Amniotic epithelial cell (primary cell): ENCODE measurements at regions not wholly inside any gene's neighbourhood (a gene's known extent, or its start where the extent isn't known, plus 50 kb on each side); places are given as distances from the start of the nearest gene placed in this dataset.
"Not testable (repeated sequence)": the region's sequence is repeated elsewhere in the genome, so short reads cannot be mapped to it uniquely, and the experiment has no call there.

Experiments used
- DNase-seq: peaks from one replicate; pipeline ENCODE4 v3.0.0-alpha.2; 2010; ENCODE audit warnings: low read depth

DNA sequence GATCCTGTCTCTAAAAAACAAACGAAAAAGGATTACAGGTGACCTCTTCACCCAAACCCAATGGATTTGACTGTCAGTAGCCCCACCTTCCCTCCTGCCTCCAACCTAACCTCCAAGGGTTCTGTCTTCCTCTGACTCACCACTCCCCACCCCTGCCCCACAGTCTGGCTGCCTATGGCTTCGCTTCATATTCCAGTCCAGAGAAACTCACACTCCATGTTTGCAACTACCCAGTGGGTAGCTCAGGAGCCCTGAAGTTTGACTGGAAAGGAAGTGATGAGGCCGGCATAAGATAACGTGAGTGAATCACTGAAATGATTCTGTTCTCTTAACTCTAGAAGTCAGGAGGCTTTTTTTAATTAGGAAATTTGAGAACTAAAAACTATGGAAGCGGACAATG is 303.9 kb downstream of the FOXO1 start:
- DNase-seq = no peak

DNA sequence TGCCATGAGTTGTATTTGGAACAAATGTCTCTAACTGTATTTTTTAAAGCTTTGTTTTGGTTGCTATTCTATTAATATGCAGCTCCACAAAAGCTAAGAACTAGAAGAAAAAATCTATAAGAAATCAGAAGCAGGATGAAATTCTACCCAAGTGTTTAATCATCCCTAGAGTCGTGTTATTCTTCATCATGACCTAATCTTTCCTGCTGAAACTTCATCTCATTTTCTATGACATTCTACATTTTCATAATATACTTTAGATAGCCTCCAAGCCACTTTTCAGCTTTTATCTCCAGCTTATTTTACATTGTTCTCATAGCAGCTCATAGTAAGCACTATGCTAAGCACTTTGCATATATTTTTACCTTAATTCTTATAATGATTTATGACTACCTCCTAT is 302.8 kb downstream of the FOXO1 start:
- DNase-seq = no peak

DNA sequence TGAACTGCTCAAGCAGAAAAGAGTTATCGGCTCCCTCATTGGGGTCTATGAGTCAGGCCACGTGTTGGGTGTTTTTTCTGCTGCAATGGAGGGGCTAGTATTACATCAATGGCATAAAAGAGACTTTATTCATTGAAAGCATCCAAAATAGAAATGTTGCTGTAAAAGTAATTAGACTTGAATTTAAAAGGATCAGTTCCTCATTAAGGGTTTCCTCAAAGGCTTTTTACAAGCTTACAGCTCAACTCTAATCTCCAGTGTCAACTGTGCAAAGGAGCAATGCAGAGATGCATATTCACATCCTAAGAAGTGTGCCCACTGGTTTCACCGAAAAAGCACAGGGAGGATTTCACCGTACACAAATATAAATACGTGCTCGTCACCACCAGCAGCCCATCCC is 300.3 kb downstream of the FOXO1 start:
- DNase-seq = no peak

DNA sequence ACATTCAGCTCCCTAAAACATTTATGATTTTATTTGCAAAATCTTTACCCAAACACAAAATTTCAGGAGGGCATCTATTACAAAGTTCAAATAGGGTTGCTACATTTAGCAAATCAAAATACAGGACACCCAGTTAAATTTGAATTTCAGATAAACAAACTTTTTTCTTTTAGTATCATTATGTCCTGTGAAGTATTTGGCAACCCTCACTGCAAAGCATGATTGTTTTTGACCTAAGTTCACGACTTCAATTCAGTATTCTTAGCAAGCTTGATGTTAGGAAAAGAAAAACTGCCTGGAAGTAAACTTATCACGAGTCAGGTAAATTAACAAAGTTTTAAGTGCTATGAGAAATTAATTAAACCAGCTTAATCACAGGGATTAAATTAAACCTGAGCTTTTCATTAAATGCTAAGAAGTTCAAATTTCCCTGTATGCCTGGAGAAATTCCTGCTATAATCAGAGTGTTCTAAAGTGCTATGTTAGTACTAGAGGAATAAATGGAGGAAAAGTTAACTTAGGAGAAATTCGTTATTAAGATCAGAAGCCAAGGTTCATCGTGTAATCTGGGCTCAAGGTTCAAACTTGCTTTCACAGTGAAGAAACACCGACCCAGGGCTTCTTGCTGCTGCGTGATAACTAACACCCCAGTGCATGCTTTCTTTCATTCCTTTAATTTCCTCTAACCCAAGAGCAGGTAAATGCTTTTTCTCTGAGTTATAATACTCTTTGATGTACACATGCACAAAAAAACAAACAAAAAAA is 298.1 kb downstream of the FOXO1 start:
- no peak for DNase-seq

DNA sequence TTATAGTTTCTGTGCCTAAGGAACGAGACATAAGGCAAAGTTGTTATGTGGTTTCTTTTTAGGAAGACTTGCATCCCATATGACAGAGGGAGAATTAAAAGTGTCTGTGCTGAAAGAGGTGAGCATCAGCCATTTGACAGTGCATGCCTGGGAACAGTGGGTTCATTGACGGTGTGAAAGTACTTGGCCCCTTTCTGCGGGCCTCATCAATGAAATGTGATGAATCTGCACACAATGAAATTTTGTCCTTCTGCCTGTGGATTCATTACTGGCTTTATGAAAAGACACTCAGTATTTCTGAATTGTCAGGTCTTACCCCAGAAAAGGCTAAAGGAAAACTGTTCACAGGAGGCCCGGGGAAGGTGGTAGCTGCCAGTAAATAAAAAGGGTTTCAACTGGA is 295.8 kb downstream of the FOXO1 start:
- DNase-seq = no peak

DNA sequence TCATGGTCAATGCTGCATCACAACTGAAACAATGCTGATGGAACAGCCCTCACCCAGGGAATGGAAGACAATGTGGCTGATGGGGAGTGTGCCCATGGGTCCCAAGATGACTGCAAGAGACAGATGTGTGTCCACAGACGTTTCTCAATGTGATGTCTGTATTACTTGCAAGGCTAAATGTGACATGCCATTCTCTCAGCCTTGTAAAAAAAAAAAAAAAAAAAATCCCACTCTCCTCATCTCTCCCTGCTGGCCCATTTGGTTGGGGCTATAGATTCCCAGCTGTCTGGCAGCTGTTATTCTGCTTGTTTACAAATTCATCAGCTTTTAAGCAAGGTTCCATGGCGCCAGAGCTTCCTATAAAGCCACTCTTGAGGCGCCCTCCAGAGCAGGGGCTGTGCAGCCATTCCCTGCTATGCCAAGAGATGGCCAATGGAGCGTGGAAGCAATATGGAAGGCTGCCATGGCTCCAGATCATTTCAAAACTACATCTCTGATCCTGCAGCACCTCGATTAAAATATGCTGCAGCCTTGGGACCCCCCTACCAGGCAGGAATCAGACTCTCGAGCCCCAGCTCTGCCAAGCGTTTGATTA is 294.8 kb downstream of the FOXO1 start:
- DNase-seq = no peak

DNA sequence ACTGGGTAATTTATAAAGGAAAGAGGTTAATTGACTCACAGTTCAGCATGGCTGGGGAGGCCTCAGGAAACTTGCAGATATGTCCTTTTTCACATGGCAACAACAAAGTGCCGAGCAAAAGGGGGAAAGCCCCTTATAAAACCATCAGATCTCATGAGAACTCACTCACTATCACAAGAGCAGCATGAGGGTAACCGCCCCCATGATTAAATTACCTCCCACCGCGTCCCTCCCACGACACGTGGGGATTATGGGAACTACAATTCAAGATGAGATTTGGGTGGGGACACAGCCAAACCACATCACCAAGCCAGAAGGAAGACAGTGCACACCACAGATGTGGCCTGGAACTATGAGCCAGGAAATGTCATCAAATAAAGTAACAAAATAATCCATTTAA is 292.8 kb downstream of the FOXO1 start:
- not testable (repeated sequence) for DNase-seq

DNA sequence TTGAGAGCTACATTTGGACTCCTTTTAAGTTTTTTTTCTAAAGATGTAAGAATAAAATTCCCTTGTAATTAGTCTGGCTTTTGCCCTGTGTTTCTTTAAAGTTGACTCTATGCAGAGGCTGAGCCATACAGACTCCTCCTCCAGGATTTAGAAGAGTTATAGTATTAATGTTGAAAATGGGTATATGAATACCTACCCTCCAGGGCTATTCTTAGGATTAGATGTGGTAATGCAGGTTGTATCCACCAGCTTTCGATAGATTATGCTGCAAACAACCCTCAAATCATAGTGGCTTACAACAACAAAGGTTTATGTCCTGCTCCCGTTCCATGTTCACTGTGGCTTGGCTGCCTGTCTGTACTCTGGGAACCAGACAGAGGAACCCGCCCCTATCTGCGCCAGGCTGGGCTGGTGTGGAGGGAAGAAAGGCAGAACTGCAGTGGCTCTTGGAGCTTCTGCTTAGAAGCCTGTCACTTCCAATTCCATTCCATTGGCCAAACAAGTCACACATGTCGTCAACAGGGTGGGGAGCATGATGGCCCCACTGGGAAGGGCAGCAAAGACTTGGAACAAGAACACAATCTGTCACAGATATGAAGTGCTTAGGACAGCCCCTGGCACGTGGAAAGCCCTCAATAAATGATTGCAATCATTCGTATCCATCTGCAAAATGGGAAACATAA is 290.8 kb downstream of the FOXO1 start:
- DNase-seq = no peak

DNA sequence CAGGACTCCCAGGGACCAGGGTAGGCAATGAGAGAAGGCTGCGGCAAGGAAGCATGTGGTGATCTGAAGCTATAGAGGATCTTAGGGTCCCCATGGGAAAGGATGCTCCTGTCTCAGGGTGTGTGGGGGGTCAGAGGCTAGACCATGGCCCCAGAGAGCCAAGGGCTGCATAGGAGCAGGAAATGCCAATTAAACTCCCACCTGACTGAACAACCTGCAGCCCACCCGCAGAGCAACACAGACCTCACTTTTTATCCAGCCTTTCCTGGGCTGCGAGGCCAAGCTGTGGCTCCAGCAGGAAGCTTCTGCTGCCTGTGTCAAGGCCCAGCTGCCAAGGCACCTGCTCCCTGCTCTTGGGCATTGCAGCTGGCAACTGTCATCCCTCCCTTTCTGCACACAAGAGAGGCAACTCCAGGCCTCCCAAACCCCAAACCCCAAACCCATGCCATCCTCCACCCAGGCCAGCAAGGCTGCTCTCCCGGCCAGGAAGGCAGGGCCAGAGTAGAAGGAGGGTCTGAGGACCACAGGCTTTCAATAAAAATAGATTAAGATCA is 290.1 kb downstream of the FOXO1 start:
- no peak for DNase-seq

DNA sequence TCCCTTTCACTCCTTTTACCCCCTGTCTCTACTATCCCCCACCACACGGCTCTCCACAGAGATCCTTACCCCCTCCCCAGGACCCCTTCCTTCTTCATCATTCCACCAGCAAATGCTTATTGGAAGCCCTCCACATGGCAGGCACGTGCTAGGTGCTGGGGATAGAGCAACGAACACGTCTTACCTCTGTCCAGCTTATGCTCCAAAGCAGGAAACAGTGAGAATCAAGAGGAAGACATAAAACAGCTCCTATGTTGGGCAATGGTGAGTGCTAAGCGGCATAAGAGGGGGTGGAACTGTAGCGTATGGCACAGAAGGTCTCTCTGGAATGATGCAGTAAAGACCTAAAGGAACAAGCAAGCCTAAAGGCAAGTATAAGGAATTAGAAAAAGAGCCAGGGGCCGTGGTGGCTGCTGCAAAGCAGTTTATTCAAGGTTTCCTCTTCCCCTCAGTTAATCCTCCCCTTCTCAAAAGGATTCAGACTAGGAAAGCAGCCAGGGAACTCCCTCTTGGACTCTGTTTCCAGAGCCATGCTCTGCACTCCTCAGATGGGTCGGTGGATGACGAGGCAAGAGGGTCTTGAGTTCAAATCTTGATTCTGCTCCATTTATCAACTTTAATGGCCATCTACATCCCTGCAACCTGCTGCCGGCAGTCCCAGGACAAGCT is 289.4 kb downstream of the FOXO1 start:
- DNase-seq = peak; percentile 93

DNA sequence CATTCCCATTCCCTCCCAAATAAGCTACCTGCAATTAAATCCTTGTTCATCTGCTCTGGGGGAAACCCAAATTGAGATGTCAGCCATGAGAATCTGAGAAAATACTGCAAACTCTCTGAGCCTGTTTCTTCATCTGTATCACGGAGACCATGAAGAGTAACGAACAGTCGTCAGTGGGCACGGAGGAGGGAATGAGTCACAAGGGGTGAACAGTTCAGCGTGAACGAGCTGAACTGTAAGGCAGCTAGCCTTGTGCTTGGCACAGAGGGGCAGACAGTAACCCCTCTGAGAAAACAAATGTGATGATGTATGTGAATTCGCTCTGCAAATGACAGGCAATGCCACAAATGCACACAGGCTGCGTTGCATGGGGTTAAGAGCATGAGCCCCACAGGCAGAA is 288.7 kb downstream of the FOXO1 start:
- DNase-seq = peak; percentile 92

DNA sequence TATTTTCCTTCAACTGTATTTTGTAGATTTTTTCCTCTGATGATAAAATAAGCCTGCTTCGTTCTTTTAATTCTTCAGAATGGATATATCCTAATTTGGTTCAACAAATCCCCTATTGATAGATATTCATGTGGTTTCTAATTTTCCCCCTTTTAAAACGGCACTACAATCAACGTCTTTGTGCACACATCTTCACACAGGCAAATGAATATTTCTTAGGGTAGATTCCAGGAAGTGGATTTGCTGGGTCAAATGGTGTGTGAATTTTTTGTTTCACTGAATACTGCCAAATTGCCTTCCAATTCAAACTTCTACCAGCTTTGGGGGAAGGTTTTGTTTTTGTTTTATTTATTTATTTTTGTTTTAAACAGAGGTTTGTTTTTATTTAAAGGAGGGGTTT is 287.2 kb downstream of the FOXO1 start:
- no peak for DNase-seq

DNA sequence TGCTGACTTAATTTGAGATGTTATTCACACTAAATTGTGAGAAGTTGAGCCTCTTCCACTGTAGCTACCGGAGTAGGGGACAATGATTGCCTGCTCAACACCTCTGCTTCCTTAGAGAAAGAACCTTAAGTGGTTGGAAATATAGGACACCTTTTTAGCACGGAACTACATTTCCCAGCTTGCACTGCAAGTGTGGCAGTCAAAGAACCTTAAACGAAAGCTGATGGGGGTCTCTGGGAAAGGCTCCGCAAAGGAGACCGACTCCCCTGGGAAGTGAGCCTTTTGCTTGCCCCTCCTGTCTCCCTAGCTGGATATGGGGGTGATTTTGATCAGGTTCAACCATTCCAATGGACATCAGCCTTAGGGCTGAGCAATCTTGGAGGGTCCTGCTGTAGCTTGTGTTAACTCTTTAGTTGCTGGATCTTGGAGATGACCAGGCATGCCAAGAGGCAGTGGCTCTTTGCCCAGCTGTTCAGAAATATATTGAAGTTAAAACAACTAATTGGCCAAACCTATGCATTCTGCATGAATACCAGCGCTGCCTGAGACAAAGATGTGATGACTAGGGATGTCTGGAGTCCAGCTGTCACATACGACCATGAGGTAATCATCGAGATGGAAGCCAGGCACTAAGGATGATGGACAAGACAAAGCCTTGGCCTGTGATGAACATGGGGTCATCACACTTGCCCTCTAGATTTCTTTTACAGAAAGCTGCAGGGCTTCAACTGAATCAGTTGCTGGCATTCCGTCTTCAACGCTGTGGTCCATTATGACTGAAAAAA is 286.5 kb downstream of the FOXO1 start:
- DNase-seq = no peak

DNA sequence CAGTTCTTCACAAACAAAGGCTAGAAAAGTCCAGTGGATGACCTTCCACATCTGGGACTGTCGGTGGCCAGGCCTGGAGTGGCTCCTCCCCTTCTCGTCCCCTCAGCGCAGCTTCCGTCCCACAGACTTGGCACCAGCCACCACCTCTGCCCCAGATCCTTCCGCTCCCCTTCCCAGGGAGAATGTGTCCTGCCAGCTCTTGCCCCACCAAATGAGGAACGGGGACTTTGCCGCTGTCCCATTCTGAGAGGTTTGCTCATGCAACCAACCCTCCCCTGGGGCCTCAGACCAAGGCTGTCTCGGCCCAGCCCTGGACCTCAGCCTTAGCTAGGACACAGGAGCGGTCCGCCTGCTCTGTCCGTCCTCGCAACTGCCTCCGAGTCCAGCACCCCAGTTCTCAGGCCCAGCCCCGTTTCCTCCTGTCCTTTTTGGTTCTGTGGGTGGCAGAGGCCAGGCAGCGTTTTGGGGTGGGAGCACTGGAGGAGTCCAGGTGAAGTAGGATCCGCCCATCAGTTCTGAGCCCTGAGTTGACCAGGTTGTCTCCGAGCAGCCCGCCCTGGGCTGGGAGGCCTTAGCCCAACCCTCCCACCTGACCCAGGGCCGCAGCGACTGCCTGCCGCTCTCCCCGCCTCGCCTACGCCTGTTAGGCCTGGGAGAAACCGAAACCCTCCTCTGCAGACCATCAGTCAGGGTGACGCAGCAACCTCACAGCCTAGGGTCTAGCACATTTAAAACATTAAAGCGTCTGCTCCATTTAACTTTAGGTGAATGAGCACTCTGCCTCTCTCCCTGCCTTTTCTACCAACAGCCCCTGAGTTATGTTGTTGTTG is 284.3 kb downstream of the FOXO1 start:
- no peak for DNase-seq

DNA sequence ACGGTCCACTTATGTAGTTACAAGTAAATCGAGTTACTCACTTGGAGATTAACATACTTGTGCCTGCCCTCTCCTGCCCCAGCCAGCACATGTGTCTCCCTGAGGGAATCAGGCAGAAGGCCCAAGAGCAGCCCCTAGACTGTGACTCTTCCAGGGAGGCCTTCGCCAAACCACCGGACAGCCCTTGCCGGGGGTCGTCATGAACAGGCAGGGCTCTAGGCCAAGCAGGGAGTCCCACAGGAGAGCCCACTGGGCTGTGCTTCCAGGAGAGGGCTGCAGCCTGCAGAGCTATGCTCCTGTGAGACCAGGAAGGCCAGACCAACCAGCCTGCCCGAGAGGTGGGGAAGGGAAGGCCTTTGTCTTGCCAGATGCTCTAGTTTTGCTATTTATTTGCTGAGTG is 283.3 kb downstream of the FOXO1 start:
- DNase-seq = no peak

DNA sequence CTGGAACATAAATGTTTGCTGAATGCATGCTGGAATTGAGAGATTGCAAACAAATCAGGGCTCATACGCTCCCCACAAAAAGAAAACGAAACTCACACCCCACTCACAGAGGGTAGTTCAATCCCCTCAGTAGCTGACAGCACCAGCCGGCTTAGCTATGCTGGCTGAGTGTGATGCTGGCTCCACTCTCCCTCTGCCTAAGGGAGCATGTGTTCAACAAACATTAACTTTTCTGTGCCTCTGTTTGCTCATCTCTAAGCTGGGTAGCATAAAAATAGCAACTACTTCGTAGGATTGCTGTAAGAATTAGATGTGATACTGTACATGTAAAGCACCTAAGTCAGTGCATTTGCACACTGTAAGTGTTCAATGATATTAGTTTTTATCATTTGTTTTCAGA is 282.6 kb downstream of the FOXO1 start:
- no peak for DNase-seq

DNA sequence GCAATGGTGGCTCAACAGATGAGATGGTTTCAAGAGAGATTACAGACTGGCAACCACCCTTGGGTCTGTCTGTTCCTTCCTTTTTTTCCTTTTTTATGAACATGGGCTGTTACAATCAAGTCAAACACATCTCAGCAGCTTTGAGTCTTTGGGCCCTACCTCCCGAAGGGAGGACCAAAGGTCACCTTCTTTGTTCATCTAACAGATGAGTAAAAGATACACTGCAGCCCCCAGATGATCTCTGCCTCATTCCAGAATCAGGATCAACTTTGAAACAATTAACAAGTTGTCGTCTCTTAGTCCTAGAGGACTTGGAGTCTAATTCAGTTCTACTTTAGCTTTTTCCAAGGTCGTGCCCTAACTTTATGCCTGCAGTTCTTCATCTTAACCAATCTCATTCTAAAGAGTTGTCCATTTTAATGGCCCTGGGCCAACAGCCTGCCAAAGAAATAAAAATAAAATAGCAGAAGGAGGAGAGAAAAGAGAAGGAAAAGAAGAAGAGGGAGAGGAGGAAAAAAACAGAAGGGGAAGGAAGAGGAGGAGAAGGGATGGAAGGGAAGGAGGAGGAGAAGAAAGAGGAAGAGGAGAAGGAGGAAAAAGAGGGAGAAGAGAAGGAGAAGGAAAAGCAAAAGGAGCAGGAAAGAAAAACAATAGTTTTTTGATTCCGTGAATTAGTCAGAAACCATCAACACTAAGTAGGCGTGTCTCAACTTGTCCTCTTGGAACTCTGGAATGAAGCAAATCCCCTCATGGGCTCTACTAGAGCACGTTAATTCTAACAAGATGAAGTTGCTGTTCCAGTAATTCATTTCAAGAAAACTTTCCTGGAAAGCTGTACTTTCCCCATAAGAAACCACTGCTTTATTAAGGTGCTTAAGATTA is 281.2 kb downstream of the FOXO1 start:
- DNase-seq = no peak

DNA sequence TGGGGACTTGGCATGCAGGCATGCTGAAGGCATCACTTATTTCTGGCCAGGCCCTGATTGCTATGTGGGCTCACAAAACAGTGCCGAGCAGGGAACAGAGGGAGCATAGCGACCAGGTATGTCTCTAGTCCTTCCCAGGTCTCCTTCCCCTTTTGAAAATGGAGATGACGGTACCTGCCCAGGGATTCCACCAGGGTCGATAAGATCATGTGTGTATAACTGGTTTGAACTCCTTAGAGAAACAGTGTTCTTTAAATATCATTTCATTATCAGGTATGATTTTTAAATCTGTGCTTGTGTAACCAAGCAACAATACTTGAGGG is 280.6 kb downstream of the FOXO1 start:
- DNase-seq = no peak

DNA sequence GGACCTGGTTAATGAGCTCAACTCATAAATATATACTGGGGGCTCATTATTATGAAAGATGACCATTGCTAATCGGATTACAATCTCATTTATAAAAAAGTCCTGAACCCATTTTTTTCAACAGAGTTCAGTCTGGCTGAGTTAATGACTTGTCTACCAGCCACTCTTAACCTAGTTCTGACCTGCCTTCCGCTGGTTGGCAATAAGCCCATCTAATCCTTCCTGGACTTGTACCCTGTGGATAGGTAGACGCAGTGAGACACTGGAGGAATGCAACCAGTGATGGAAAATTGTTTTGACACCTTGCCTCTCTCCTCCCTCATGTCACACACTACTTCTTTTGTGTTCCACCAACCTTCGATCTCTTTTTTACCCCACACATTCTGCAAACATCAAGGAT is 279.9 kb downstream of the FOXO1 start:
- no peak for DNase-seq

DNA sequence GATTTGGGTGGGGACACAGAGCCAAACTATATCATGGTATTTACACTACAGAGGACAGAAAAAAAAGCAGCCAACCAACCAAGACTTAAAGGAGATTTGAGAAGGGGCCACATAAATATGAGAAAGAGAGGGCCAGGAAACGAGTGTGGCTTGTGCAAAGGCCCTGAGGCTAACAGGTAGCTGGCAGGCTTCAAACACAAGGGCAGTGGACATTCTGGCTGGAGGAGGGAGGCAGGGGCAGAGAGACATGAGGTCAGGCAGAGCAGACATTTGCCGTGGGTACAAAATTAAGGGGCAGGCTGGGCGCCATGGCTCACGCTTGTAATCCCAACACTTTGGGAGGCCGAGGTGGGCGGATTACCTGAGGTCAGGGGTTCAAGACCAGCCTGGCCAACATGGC is 278.7 kb downstream of the FOXO1 start:
- DNase-seq = no peak
